Duodenal mucosa (tissue), 2 donors: ENCODE measurements at regions not wholly inside any gene's neighbourhood (a gene's known extent, or its start where the extent isn't known, plus 50 kb on each side); places are given as distances from the start of the nearest gene placed in this dataset.

Experiments used
- H3K27ac ChIP-seq: one replicate; pipeline ENCODE4 v1.7.0; 2013; ENCODE audit warnings: low read depth, low read length
- H3K27me3 ChIP-seq, 2 donors: one replicate each; pipeline ENCODE4 v1.7.0; 2013; ENCODE audit warnings: low read length in 2 of 2, control low read depth in 1 of 2; ENCODE audit not compliant: insufficient read depth in 2 of 2, control insufficient read depth in 1 of 2
- H3K36me3 ChIP-seq, 2 donors: one replicate each; pipeline ENCODE4 v1.7.0; 2013; ENCODE audit warnings: low read length in 2 of 2, control low read depth in 1 of 2; ENCODE audit not compliant: insufficient read depth in 2 of 2, control insufficient read depth in 1 of 2
- H3K4me1 ChIP-seq, 2 donors: one replicate each; pipeline ENCODE4 v1.7.0; 2013; ENCODE audit warnings: low read length in 2 of 2, control low read depth in 1 of 2; ENCODE audit not compliant: insufficient read depth in 2 of 2, control insufficient read depth in 1 of 2
- H3K4me3 ChIP-seq, 2 donors: one replicate each; pipeline ENCODE4 v1.7.0; 2013; ENCODE audit warnings: low read length in 2 of 2, low read depth in 1 of 2
- H3K9ac ChIP-seq, 2 donors: one replicate each; pipeline ENCODE4 v1.7.0; 2013; ENCODE audit warnings: low read length in 2 of 2, low read depth in 1 of 2
- H3K9me3 ChIP-seq, 2 donors: one replicate each; pipeline ENCODE4 v1.7.0; 2013; ENCODE audit warnings: low read length in 2 of 2, control low read depth in 1 of 2; ENCODE audit not compliant: control insufficient read depth in 1 of 2

DNA sequence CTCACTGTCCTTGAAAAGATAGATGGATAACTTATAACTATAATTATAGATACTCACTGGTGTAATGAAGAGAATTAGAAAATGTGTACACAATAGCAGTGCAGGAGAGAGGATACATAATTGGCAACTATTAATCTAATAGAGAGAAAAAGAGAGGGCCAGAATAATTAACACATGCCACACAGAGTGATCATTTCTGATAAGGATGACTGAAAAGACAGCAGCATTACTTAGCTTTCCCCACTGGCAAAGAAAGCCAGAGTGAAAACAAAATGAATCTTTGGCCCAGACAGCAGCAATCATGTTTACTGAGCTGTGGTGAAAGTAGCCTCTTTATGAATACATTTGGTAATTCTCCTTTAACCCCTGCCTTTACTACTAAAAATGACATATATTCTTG, 493.3 kb upstream of the ROBO1 start:
- Histone ChIP-seq H3K27ac (no peak overlapping the region), H3K36me3 (no peaks in the 10 kb centered on the region), H3K27me3 (no peaks in the 10 kb centered on the region), H3K9me3 (no peaks in the 10 kb centered on the region), H3K9ac (no peak overlapping the region), H3K4me3 (no peak overlapping the region), H3K4me1 (no peaks in the 10 kb centered on the region)

DNA sequence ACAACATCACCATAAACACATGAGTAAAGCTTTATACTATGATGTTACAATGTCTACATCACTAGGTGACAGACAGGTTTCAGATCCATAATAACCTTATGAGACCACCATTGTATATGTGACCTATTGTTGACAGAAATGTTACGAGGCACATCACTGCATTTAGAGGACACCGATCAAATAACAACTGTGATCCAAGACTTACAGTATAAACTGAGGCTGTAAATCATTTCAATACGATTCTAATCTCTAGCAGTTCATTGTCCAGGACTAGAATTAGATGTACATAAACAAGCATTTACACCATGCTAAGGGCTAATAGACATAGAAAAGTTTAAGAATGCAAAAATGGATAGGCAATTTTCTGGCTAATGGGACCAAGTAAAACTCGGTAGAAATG, 491.9 kb upstream of the ROBO1 start:
- Histone ChIP-seq H3K36me3 (no peaks in the 10 kb centered on the region), H3K9ac (no peak overlapping the region), H3K27ac (no peak overlapping the region), H3K4me1 (no peaks in the 10 kb centered on the region), H3K4me3 (no peak overlapping the region), H3K9me3 (no peaks in the 10 kb centered on the region), H3K27me3 (no peaks in the 10 kb centered on the region)

DNA sequence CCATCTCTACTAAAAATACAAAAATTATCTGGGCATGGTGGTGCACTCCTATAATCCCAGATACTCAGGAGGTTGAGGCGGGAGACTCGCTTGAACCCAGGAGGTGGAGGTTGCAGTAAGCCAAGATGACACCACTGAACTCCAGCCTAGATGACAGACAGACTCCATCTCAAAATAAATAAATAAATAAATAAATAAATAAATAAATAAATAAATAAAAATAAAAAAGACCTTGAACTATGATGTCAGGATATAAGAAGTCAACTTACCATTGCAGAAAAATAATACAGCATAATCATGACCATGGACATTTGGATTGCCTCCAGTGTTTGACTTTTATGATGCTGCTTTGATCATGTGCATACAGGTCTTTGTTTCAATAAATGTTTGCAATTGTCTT, 484.3 kb upstream of the ROBO1 start:
- Histone ChIP-seq H3K36me3 (no peaks in the 10 kb centered on the region), H3K9me3 (no peaks in the 10 kb centered on the region), H3K27me3 (no peaks in the 10 kb centered on the region), H3K4me3 (no peak overlapping the region), H3K4me1 (no peaks in the 10 kb centered on the region), H3K27ac (no peak overlapping the region), H3K9ac (no peak overlapping the region)

DNA sequence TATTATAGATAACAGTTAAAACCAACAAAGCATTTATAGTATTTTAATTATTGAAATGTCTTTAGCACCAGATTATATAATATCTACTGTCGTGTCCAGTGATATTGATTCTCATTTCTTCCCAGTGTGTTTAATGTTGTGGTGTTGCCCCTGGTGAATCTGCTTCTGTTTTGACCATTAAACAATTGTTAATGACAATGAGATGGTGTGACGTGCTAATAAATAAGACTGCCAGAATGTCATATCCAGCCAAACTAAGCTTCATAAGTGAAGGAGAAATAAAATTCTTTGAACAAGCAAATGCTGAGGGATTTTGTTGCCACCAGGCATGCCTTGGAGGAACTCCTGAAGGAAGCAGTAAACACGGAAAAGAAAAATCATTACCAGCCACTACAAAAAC, 480.0 kb upstream of the ROBO1 start:
- Histone ChIP-seq H3K36me3 (no peaks in the 10 kb centered on the region), H3K9me3 (no peaks in the 10 kb centered on the region), H3K27ac (no peak overlapping the region), H3K4me3 (no peak overlapping the region), H3K9ac (no peak overlapping the region), H3K4me1 (no peaks in the 10 kb centered on the region), H3K27me3 (no peaks in the 10 kb centered on the region)

DNA sequence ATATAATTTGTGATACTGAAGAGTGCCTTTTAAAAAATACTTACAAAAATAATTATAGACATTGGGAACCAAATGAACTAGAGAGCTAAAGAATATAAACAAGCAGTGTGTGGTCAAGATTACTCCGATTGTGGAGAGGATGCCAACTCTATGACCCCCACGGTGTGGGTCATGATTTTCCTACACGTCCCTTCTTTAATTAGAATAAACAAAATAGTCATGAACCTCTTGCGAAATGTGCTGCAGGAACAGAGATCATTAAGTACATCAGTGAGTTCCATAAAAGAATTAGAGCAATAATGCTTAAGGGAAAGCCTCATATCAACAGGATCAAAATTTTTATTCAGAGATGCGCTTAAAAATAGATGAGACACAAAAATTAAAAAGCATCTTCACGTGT, 476.6 kb upstream of the ROBO1 start:
- Histone ChIP-seq H3K4me1 (no peaks in the 10 kb centered on the region), H3K4me3 (no peak overlapping the region), H3K27me3 (no peaks in the 10 kb centered on the region), H3K27ac (no peak overlapping the region), H3K36me3 (no peaks in the 10 kb centered on the region), H3K9ac (no peak overlapping the region), H3K9me3 (no peaks in the 10 kb centered on the region)

DNA sequence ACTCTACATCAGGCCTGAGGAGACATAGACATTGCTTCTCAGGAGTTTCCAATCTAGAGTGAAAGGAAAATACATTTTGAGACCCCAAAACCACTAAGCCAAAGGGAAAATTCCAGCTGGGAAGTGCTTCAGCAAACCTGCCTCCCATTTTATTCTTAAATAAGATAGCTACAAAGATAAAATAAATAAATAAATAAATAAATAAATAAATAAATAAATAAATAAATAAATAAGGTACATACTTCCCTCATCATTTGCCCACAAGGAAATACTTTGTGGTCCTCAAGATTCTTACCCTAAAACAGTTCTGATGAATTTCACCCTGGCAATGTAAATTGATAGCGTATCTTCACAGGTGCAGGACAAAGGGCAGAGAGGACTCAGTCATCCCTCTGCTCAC, 474.0 kb upstream of the ROBO1 start:
- Histone ChIP-seq H3K27me3 (no peaks in the 10 kb centered on the region), H3K4me1 (no peaks in the 10 kb centered on the region)

DNA sequence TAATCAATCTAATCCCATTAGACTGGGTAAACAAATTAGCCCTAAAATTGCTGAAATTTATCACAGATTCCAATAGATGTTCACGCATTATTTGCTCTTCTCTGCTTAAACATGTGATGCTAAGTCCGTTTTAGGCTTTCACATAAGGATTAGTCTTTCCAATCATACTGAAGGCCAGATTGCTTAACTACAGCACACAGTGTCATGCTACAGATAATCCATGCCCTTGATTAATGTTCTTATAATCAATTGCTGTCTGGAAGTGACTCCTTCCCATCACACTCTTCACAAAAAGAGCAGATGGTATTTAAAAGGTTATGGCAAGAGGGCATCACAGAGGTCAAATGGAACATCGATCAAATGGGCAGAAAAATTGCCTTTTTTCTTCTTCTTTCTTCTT, 471.5 kb upstream of the ROBO1 start:
- Histone ChIP-seq H3K4me1 (no peaks in the 10 kb centered on the region), H3K36me3 (no peaks in the 10 kb centered on the region), H3K27me3 (no peaks in the 10 kb centered on the region), H3K9me3 (no peaks in the 10 kb centered on the region), H3K4me3 (no peak overlapping the region), H3K27ac (no peak overlapping the region), H3K9ac (no peak overlapping the region)

More for the DNA sequence above, 474.0 kb upstream of the ROBO1 start:
- Histone ChIP-seq H3K9me3 (no peaks in the 10 kb centered on the region), H3K9ac (no peak overlapping the region), H3K36me3 (no peaks in the 10 kb centered on the region), H3K27ac (no peak overlapping the region), H3K4me3 (no peak overlapping the region)

DNA sequence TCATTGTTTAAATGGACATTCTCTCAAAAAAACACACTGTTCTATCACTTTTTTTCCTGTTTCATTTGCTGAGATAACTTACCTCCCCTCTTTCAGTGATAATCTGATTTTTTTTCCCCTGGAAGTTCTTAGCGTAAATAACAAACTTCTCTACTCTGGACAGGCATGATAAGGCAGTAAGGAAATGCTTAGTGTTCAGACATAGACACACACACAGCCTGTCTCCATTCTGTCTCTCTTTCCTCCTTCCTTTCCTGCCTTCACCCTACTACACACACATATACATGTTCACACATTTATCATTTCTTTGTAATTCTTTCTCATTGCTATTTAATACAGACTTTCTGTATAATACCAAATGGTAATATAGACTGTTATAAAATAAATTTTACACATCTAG, 470.8 kb upstream of the ROBO1 start:
- H3K9ac ChIP-seq: no peak overlapping the region
- no peaks in the 10 kb centered on the region for H3K36me3 ChIP-seq
- no peaks in the 10 kb centered on the region for H3K9me3 ChIP-seq
- no peak overlapping the region for H3K27ac ChIP-seq
- H3K27me3 ChIP-seq: no peaks in the 10 kb centered on the region
- no peaks in the 10 kb centered on the region for H3K4me1 ChIP-seq
- no peak overlapping the region for H3K4me3 ChIP-seq

DNA sequence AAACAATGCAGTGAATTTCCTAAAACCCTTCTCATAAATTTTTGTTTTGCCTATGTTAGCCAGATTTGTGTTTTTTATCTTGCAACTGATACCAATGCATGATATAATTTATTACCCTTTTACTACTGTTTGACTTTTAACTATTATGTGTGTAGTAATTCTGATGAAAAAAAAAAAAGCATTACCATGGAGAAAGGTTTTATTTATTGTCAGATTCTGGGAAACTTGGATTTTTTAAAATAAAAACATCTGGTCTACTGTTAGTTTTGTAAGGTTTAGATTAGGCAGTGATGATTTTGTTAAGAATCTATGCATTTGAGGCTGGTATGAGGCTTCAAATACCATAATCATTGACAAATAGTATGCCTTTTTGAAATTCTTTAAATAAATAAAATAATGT, 470.4 kb upstream of the ROBO1 start:
- H3K27me3 ChIP-seq: no peaks in the 10 kb centered on the region
- no peaks in the 10 kb centered on the region for H3K4me1 ChIP-seq
- no peak overlapping the region for H3K27ac ChIP-seq
- no peak overlapping the region for H3K4me3 ChIP-seq
- no peaks in the 10 kb centered on the region for H3K36me3 ChIP-seq
- no peaks in the 10 kb centered on the region for H3K9me3 ChIP-seq
- no peak overlapping the region for H3K9ac ChIP-seq

DNA sequence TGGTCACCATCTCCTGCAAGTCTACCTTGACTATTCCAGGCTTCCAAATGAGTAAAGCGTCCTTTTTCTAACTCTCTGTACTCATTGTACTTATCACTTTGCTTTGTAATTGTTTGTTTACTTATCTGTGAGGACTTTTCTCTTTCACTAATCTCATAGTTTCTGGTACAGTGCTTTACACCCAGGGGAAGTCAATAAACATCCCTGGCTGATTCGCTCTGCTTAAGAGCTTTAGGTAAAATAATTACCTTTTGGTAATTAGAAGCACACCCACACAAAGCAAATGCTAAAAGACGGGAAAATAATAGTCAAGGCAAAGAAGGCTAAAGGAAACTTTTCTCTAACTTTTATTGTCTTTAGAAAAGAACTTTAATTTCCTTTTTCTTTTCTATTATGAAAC, 466.9 kb upstream of the ROBO1 start:
- Histone ChIP-seq H3K9ac (no peak overlapping the region), H3K4me3 (no peak overlapping the region), H3K36me3 (no peaks in the 10 kb centered on the region), H3K27me3 (no peaks in the 10 kb centered on the region), H3K27ac (no peak overlapping the region), H3K9me3 (no peaks in the 10 kb centered on the region), H3K4me1 (no peaks in the 10 kb centered on the region)

DNA sequence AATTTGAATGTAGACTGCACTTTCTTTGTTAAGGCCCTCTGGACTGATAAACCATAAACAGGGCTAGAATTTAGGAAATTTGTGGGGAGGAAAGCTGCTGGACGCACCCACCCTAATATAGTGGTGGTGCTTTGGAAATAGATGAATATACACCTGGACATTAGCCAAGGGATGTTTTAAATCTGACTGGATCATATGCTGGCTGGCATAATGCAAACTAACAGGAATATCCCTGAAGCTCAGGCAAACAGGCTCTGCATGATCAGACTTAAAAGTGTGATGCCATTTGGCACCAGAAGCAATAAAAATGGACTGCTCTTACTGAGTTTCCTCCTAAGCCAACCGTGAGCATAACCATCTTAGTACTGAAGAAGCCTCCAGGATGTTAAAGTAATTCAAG, 465.8 kb upstream of the ROBO1 start:
- H3K27me3 ChIP-seq: no peaks in the 10 kb centered on the region
- H3K9me3 ChIP-seq: no peaks in the 10 kb centered on the region
- H3K4me1 ChIP-seq: no peaks in the 10 kb centered on the region
- H3K9ac ChIP-seq: no peak overlapping the region
- H3K4me3 ChIP-seq: no peak overlapping the region
- H3K27ac ChIP-seq: no peak overlapping the region
- H3K36me3 ChIP-seq: no peaks in the 10 kb centered on the region
